ENCODE measurements at regions not wholly inside any gene's neighbourhood (a gene's known extent, or its start where the extent isn't known, plus 50 kb on each side); places are given as distances from the start of the nearest gene placed in this dataset.

DNA sequence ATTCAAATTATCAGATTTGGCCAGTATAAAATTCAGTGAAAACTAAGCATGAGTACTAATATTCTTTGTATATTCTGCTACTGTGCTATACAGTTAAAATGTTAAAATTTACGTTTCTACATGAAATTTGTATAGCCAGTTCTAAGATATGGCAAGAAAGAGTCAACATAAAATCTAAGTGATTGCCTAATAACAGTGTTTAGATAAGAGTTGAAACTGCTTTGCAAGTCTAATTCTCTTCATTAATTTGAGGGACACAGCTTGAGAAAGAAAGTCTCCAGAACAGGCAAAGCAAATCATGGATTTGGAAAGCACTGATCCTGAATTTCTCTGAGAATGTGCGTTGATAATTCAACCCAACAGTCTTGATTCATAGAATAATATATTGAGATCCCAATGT is 630.9 kb upstream of the USP24 start:
- TF ChIP-seq, protein P1, sequence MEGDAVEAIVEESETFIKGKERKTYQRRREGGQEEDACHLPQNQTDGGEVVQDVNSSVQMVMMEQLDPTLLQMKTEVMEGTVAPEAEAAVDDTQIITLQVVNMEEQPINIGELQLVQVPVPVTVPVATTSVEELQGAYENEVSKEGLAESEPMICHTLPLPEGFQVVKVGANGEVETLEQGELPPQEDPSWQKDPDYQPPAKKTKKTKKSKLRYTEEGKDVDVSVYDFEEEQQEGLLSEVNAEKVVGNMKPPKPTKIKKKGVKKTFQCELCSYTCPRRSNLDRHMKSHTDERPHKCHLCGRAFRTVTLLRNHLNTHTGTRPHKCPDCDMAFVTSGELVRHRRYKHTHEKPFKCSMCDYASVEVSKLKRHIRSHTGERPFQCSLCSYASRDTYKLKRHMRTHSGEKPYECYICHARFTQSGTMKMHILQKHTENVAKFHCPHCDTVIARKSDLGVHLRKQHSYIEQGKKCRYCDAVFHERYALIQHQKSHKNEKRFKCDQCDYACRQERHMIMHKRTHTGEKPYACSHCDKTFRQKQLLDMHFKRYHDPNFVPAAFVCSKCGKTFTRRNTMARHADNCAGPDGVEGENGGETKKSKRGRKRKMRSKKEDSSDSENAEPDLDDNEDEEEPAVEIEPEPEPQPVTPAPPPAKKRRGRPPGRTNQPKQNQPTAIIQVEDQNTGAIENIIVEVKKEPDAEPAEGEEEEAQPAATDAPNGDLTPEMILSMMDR (IDR thresholded peaks at IDR 0.05; ENCODE audit: low read depth, low read length) = no peak
- TF ChIP-seq EZH2phosphoT487 (IDR thresholded peaks at IDR 0.05; ENCODE audit: low read depth) = no peak

Data from OCI-LY3 (cell line).